ENCODE measurements at regions not wholly inside any gene's neighbourhood (a gene's known extent, or its start where the extent isn't known, plus 50 kb on each side); places are given as distances from the start of the nearest gene placed in this dataset.

DNA sequence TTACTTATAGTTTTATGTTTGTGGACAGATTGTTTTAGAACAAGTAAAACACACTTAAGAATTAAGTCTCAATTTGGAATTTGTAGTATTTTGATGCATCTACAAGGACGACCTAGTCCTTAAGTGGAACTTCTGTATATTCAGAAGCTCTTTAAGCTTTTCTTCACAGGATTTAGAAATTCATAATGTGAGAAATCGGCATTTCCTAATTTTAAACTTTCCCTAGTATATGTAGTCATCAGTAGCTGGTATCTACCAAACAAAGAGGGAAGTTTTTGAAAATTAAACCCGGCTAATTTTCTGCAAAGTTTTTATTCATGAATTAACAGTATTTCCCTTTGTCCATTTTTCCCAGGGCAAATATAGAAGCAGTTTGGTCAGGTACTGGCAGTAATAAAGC, 203.6 kb downstream of the CDRT15L2 start:
- TF ChIP-seq, protein P1, sequence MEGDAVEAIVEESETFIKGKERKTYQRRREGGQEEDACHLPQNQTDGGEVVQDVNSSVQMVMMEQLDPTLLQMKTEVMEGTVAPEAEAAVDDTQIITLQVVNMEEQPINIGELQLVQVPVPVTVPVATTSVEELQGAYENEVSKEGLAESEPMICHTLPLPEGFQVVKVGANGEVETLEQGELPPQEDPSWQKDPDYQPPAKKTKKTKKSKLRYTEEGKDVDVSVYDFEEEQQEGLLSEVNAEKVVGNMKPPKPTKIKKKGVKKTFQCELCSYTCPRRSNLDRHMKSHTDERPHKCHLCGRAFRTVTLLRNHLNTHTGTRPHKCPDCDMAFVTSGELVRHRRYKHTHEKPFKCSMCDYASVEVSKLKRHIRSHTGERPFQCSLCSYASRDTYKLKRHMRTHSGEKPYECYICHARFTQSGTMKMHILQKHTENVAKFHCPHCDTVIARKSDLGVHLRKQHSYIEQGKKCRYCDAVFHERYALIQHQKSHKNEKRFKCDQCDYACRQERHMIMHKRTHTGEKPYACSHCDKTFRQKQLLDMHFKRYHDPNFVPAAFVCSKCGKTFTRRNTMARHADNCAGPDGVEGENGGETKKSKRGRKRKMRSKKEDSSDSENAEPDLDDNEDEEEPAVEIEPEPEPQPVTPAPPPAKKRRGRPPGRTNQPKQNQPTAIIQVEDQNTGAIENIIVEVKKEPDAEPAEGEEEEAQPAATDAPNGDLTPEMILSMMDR (IDR thresholded peaks at IDR 0.05 in 2 of 3, conservative IDR thresholded peaks at IDR 0.05 in 1 of 3; ENCODE audit: control insufficient read depth in 2 of 3, extremely low read depth in 1 of 3, insufficient read depth in 1 of 3, low read depth in 3 of 3, low read length in 3 of 3) = no peak
- TF ChIP-seq POLR2A (IDR thresholded peaks at IDR 0.05; ENCODE audit: low read depth, low read length) = no peak
- TF ChIP-seq, protein P2, sequence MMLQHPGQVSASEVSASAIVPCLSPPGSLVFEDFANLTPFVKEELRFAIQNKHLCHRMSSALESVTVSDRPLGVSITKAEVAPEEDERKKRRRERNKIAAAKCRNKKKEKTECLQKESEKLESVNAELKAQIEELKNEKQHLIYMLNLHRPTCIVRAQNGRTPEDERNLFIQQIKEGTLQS (IDR thresholded peaks at IDR 0.05; ENCODE audit: borderline replicate concordance, extremely low read depth, low read depth, low read length) = no peak
- TF ChIP-seq ZBED1 (IDR thresholded peaks at IDR 0.05; ENCODE audit: borderline replicate concordance) = no peak
- no peak for TF ChIP-seq EZH2 (IDR thresholded peaks at IDR 0.05; ENCODE audit: borderline replicate concordance, control insufficient read depth, low read depth, low read length)
- no peak for TF ChIP-seq KLF5 (IDR thresholded peaks at IDR 0.05; ENCODE audit: partially characterized antibody)
- TF ChIP-seq, protein P3, sequence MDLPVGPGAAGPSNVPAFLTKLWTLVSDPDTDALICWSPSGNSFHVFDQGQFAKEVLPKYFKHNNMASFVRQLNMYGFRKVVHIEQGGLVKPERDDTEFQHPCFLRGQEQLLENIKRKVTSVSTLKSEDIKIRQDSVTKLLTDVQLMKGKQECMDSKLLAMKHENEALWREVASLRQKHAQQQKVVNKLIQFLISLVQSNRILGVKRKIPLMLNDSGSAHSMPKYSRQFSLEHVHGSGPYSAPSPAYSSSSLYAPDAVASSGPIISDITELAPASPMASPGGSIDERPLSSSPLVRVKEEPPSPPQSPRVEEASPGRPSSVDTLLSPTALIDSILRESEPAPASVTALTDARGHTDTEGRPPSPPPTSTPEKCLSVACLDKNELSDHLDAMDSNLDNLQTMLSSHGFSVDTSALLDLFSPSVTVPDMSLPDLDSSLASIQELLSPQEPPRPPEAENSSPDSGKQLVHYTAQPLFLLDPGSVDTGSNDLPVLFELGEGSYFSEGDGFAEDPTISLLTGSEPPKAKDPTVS (IDR thresholded peaks at IDR 0.05; ENCODE audit: low read depth, low read length) = no peak
- TF ChIP-seq CHD2 (IDR thresholded peaks at IDR 0.05; ENCODE audit: borderline replicate concordance, low read depth, low read length) = no peak
- TF ChIP-seq NR2C1 (IDR thresholded peaks at IDR 0.05) = no peak
- TF ChIP-seq, protein P4, sequence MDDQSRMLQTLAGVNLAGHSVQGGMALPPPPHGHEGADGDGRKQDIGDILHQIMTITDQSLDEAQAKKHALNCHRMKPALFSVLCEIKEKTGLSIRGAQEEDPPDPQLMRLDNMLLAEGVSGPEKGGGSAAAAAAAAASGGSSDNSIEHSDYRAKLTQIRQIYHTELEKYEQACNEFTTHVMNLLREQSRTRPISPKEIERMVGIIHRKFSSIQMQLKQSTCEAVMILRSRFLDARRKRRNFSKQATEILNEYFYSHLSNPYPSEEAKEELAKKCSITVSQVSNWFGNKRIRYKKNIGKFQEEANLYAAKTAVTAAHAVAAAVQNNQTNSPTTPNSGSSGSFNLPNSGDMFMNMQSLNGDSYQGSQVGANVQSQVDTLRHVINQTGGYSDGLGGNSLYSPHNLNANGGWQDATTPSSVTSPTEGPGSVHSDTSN (IDR thresholded peaks at IDR 0.05; ENCODE audit: insufficient replicate concordance, low read depth, low read length) = no peak
- TF ChIP-seq BHLHE40 (IDR thresholded peaks at IDR 0.05; ENCODE audit: borderline replicate concordance in 1 of 2, low read depth in 2 of 2, low read length in 1 of 2) = no peak
- TF ChIP-seq TBL1XR1 (IDR thresholded peaks at IDR 0.05; ENCODE audit: low read depth, low read length) = no peak
- no peak for TF ChIP-seq FOS (IDR thresholded peaks at IDR 0.05; ENCODE audit: borderline replicate concordance, extremely low read depth, insufficient read length)
- TF ChIP-seq, protein P5, sequence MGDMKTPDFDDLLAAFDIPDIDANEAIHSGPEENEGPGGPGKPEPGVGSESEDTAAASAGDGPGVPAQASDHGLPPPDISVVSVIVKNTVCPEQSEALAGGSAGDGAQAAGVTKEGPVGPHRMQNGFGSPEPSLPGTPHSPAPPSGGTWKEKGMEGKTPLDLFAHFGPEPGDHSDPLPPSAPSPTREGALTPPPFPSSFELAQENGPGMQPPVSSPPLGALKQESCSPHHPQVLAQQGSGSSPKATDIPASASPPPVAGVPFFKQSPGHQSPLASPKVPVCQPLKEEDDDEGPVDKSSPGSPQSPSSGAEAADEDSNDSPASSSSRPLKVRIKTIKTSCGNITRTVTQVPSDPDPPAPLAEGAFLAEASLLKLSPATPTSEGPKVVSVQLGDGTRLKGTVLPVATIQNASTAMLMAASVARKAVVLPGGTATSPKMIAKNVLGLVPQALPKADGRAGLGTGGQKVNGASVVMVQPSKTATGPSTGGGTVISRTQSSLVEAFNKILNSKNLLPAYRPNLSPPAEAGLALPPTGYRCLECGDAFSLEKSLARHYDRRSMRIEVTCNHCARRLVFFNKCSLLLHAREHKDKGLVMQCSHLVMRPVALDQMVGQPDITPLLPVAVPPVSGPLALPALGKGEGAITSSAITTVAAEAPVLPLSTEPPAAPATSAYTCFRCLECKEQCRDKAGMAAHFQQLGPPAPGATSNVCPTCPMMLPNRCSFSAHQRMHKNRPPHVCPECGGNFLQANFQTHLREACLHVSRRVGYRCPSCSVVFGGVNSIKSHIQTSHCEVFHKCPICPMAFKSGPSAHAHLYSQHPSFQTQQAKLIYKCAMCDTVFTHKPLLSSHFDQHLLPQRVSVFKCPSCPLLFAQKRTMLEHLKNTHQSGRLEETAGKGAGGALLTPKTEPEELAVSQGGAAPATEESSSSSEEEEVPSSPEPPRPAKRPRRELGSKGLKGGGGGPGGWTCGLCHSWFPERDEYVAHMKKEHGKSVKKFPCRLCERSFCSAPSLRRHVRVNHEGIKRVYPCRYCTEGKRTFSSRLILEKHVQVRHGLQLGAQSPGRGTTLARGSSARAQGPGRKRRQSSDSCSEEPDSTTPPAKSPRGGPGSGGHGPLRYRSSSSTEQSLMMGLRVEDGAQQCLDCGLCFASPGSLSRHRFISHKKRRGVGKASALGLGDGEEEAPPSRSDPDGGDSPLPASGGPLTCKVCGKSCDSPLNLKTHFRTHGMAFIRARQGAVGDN (IDR thresholded peaks at IDR 0.05) = no peak

All from GM12878 (cell line).